GM18873 (cell line): ENCODE measurements at regions not wholly inside any gene's neighbourhood (a gene's known extent, or its start where the extent isn't known, plus 50 kb on each side); places are given as distances from the start of the nearest gene placed in this dataset.
"Not testable (repeated sequence)": the region's sequence is repeated elsewhere in the genome, so short reads cannot be mapped to it uniquely, and the experiment has no call there.

Experiments used
- ATAC-seq: cut with Tn5 transposase; IDR thresholded peaks from one replicate; pipeline ENCODE4 v1.9.1; 2021; ENCODE audit warnings: mild to moderate bottlenecking, moderate library complexity, moderate number of reproducible peaks; ENCODE audit not compliant: unreplicated experiment, low FRiP score

GRCh38 chr13:90545070-90545840 lies 802.2 kb upstream of the MIR17HG start:
- ATAC-seq, result no peak

- ATAC-seq, result no peak
Observed at GRCh38 chr13:90547272-90547790, 800.2 kb upstream of the MIR17HG start.

- ATAC-seq, result no peak
Observed at GRCh38 chr13:90551253-90551652, 796.2 kb upstream of the MIR17HG start.

GRCh38 chr13:90552702-90553101 lies 794.8 kb upstream of the MIR17HG start:
- ATAC-seq, result no peak

- no peak for ATAC-seq
Observed at GRCh38 chr13:90553159-90553558, 794.3 kb upstream of the MIR17HG start.

DNA sequence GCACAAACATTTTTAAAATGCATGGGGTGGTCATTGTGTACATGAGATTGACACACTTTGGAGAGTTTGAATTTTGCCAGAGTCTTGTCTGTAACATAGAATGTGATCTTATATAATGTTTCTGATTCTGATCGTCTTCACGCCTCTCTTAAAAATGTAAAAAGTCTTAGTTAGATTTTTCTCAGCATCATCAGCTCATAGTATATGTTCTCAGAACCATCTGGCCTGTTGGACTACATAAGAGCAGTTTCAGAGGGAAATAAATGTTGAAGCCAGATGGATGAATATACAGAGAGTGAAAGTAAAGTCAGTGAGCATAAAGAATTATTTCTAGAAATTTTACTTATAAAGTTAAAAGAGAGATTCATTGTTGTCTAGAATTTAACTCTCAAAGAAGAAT lies 789.9 kb upstream of the MIR17HG start:
- no peak for ATAC-seq

GRCh38 chr13:90562443-90562842 lies 785.0 kb upstream of the MIR17HG start:
- no peak for ATAC-seq

DNA sequence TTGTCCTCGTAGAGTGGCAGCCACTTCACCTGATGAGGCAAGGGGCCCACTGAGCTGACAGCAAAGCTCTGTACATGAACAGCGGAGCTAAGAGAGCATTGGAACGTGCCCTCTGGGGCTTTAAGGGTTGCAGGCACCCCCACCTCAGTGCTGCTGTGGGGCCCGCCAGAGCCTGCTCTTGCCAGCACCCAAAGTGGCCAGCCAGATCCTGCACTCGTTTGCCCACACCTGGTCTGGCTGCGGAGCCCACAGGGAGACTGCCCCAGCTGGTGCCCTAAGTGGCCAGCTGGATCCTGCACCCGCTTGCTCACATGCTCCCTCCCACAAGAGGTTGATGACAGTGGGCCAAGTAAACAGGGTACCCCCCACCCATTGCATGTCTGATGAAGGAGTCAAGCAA lies 783.4 kb upstream of the MIR17HG start:
- no peak for ATAC-seq

DNA sequence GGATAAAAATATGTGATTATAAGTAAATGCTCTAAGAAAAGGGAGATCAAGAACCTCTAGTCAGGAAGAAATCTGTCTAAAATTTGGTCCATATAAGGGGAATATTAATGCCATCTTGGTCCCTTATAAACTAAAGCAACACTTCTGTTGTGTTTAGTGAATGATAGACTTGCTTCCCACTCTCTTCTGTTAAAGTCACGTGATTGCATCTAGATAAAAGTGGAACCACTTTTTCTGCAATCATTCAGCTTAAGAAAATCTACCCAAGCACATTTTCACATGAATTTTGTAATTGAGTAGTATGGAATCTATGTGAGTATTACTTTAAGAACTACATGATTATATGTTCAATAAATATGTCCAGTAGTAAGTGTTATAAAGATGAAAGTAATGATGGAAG lies 782.9 kb upstream of the MIR17HG start:
- no peak for ATAC-seq

DNA sequence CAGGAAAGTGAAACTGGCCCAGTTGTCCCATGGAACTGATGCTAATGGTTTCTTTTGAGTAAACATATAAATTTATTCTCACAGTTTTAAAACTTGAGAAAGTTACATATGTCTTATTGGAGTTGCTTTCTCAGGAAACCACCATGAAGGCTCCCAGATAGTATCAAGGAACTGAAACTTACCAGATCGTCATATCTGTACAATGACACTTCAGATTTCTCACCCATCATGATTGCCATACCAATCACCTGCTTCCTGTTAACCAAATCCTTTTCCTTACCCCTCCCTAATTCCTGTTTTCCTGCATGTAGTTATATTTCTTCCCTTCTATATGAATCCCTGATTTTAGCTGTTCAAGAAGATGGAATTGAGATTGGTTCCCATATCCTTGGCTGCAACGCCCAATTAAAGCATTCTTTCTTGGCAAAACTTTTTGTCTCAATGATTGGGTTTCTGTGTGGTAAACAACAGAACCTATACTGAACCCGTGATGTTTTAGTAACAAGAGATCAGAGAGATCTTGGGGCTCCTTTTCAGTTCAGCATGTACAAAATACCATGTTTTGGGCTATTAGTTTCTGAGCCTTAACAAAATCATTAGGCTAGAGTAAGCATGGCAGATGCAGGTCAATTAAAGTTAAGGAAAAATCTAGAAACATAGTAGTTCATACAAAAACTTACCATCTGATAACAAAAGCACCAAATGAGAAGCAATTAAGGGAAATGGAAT lies 781.3 kb upstream of the MIR17HG start:
- no peak for ATAC-seq

DNA sequence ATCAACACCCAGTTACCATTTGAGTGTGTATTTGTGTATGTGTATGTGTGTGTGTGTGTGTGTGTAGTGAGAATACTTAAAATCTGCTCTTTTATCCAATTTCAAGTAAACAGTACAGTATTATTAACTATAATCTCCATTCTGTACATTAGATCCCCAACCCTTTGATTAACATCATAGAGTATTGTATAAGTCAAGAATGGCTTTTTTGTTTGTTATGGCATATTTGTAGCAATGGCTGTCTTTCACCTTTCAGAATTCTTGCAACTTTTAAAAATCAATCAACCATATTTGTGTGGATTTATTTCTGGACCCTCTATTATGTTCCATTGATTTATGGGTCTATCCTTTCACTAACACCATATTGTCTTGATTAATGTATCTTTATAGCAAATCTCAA lies 779.3 kb upstream of the MIR17HG start:
- no peak for ATAC-seq

DNA sequence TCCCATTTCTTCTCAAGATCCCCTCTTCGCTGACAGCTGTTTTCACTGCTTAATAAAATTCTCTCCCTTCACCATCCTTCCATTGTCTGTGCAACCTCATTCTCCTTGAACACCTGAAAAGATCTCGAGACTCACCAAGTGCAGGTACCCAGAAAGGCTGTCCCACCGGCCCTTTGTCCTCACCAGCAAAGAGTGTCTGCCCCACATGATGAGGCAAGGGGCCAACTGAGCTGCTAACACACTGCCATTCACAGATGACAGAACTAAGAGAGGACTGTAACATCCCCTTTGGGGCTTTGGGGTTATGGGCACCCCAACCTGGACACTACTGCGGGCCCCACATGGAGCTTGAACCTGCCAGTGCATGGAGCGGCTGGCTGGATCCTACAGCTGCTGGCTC lies 771.4 kb upstream of the MIR17HG start:
- no peak for ATAC-seq

DNA sequence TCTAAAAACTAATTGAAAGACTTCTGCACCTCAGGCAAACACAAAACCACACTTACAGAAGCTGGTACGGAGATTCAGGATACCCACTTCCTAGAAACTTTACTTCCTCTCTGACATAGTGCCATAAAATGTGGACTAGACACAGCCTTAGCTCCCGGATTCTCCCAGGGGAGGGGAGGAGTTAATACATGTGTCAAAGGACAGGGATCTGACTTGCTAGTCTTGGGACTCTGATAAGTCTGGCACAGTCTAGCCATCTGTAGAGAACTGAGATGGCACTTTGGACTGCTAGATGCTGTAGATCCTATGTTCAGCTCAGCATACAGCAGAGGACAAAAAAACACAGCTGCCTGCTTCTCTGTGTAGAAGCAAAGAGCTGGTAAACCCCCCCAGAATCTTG lies 769.8 kb upstream of the MIR17HG start:
- ATAC-seq, result no peak

- no peak for ATAC-seq
Observed at GRCh38 chr13:90585392-90585791, 762.1 kb upstream of the MIR17HG start.

GRCh38 chr13:90591260-90591926 lies 756.1 kb upstream of the MIR17HG start:
- ATAC-seq, result no peak

- ATAC-seq, result no peak
Observed at GRCh38 chr13:90591927-90592268, 755.6 kb upstream of the MIR17HG start.

DNA sequence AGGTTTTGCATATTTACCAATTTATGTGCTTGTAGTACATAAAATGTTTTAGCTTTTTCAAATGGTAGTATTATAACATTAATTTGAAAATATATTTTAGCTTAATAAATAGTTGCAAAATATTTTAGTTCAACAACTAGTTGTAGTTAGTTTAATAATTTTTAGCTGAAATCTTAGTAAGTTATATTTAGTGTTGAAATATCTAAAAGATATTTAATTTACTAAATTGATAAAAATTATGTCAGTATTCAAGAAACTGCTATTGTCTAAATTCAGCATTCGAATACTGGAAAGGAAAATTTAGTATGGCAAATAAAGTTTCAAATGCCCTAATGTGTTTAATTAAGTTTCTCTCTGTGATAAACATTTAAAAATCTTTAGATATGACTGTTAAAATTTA lies 754.5 kb upstream of the MIR17HG start:
- no peak for ATAC-seq

- ATAC-seq, result no peak
Observed at GRCh38 chr13:90594681-90595080, 752.8 kb upstream of the MIR17HG start.

DNA sequence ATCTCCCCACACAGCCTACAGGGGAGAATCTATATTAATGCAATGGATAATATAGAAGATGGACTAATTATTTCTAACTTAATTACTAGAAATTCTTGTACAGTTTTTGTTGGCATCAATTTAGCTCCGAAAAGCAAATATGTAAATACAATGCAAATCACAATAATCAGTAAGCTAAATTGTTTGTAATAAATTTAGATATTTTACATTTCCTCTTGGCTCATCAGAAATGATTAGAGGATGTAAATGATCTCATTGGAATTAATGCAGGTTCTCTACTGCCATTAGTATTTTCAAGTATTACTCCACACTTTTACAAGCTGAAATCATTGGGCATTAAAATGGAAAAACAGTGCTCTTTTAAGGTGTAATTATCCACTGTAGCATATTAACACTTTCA lies 741.8 kb upstream of the MIR17HG start:
- no peak for ATAC-seq

DNA sequence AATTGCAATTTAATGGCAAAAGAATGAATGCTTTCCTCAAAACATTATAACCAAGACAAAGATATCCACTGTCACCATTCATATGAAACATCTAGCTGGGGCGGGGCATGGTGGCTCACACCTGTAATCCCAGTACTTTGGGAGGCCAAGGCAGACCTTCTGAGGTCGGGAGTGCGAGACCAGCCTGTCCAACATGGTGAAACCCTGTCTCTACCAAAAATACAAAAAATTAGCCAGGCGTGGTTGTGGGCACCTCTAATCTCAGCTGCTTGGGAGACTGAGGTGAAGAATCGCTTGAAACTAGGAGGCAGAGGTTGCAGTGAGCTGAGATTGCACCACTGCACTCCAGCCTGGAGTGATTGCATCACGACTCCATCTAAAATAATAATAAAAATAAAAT lies 740.6 kb upstream of the MIR17HG start:
- ATAC-seq, result not testable (repeated sequence)

GRCh38 chr13:90612391-90612790 lies 735.1 kb upstream of the MIR17HG start:
- ATAC-seq, result no peak
